ENCODE measurements at regions not wholly inside any gene's neighbourhood (a gene's known extent, or its start where the extent isn't known, plus 50 kb on each side); places are given as distances from the start of the nearest gene placed in this dataset.

- TF ChIP-seq, protein P1, sequence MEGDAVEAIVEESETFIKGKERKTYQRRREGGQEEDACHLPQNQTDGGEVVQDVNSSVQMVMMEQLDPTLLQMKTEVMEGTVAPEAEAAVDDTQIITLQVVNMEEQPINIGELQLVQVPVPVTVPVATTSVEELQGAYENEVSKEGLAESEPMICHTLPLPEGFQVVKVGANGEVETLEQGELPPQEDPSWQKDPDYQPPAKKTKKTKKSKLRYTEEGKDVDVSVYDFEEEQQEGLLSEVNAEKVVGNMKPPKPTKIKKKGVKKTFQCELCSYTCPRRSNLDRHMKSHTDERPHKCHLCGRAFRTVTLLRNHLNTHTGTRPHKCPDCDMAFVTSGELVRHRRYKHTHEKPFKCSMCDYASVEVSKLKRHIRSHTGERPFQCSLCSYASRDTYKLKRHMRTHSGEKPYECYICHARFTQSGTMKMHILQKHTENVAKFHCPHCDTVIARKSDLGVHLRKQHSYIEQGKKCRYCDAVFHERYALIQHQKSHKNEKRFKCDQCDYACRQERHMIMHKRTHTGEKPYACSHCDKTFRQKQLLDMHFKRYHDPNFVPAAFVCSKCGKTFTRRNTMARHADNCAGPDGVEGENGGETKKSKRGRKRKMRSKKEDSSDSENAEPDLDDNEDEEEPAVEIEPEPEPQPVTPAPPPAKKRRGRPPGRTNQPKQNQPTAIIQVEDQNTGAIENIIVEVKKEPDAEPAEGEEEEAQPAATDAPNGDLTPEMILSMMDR (conservative IDR thresholded peaks at IDR 0.05 in 1 of 2, IDR thresholded peaks at IDR 0.05 in 1 of 2; ENCODE audit: extremely low read depth in 1 of 2, insufficient read depth in 1 of 2, low read depth in 1 of 2, low read length in 2 of 2) = no peak
- TF ChIP-seq EZH2 (IDR thresholded peaks at IDR 0.05; ENCODE audit: borderline replicate concordance, low read length) = no peak
Measured at GRCh38 chr6:8623441-8623840, 188.1 kb upstream of the SLC35B3 start.

Measured in mammary epithelial cell (primary cell).